ENCODE measurements at regions not wholly inside any gene's neighbourhood (a gene's known extent, or its start where the extent isn't known, plus 50 kb on each side); places are given as distances from the start of the nearest gene placed in this dataset.

- Histone ChIP-seq H3K27ac (ENCODE audit: low read depth, low read length) (no peak overlapping the region), H4K20me1 (ENCODE audit: control insufficient read depth, insufficient read depth, low read depth, low read length) (no peaks in the 10 kb centered on the region), H3K9me2 (replicated peaks; ENCODE audit: control insufficient read depth, low read length) (no peaks in the 10 kb centered on the region), H3F3A (ENCODE audit: control insufficient read depth, insufficient read depth) (no peaks in the 10 kb centered on the region), H3K4me1 (ENCODE audit: control insufficient read depth, low read length) (no peaks in the 10 kb centered on the region), H3K4me2 (ENCODE audit: low read length) (no peak overlapping the region), H3K9me3 (ENCODE audit: control insufficient read depth, insufficient read depth, low read length) (no peaks in the 10 kb centered on the region), H3K4me3 (ENCODE audit: low read length) (no peak overlapping the region), H3K27me3 (ENCODE audit: control insufficient read depth, low read length) (peaks cover 11% of the 10 kb centered on the region), H3K36me3 (ENCODE audit: control insufficient read depth, low read length) (no peaks in the 10 kb centered on the region), H3K79me2 (ENCODE audit: control insufficient read depth, low read length) (no peaks in the 10 kb centered on the region)
- TF ChIP-seq EZH2phosphoT487 (IDR thresholded peaks at IDR 0.05; ENCODE audit: borderline replicate concordance, low read length), result no peak
Observed at GRCh38 chr4:144355811-144356757, 215.6 kb upstream of the GYPA start.

- H3K79me2 ChIP-seq (ENCODE audit: control insufficient read depth, low read length), result no peaks in the 10 kb centered on the region
- H3K4me1 ChIP-seq (ENCODE audit: control insufficient read depth, low read length), result no peaks in the 10 kb centered on the region
- no peak overlapping the region for H3K27ac ChIP-seq (ENCODE audit: low read depth, low read length)
- peaks cover 11% of the 10 kb centered on the region for H3K27me3 ChIP-seq (ENCODE audit: control insufficient read depth, low read length)
- H4K20me1 ChIP-seq (ENCODE audit: control insufficient read depth, insufficient read depth, low read depth, low read length), result no peaks in the 10 kb centered on the region
- H3K9me3 ChIP-seq (ENCODE audit: control insufficient read depth, insufficient read depth, low read length), result no peaks in the 10 kb centered on the region
- no peaks in the 10 kb centered on the region for H3K36me3 ChIP-seq (ENCODE audit: control insufficient read depth, low read length)
- TF ChIP-seq EZH2phosphoT487 (IDR thresholded peaks at IDR 0.05; ENCODE audit: borderline replicate concordance, low read length) (no peak), CTCF (IDR thresholded peaks at IDR 0.05; ENCODE audit: low read depth, low read length, poor library complexity, severe bottlenecking) (no peak)
- no peak overlapping the region for H3K4me2 ChIP-seq (ENCODE audit: low read length)
- H3K4me3 ChIP-seq (ENCODE audit: low read length), result no peak overlapping the region
- no peaks in the 10 kb centered on the region for H3K9me2 ChIP-seq (replicated peaks; ENCODE audit: control insufficient read depth, low read length)
- H3F3A ChIP-seq (ENCODE audit: control insufficient read depth, insufficient read depth), result no peaks in the 10 kb centered on the region
Observed at GRCh38 chr4:144356941-144357381, 216.4 kb upstream of the GYPA start.

- H4K20me1 ChIP-seq (ENCODE audit: control insufficient read depth, insufficient read depth, low read depth, low read length), result no peaks in the 10 kb centered on the region
- H3K4me1 ChIP-seq (ENCODE audit: control insufficient read depth, low read length), result no peaks in the 10 kb centered on the region
- no peaks in the 10 kb centered on the region for H3K79me2 ChIP-seq (ENCODE audit: control insufficient read depth, low read length)
- no peak overlapping the region for H3K27ac ChIP-seq (ENCODE audit: low read depth, low read length)
- H3K4me2 ChIP-seq (ENCODE audit: low read length), result no peak overlapping the region
- no peaks in the 10 kb centered on the region for H3K9me3 ChIP-seq (ENCODE audit: control insufficient read depth, insufficient read depth, low read length)
- H3K27me3 ChIP-seq (ENCODE audit: control insufficient read depth, low read length), result peaks cover 11% of the 10 kb centered on the region
- no peaks in the 10 kb centered on the region for H3F3A ChIP-seq (ENCODE audit: control insufficient read depth, insufficient read depth)
- TF ChIP-seq EZH2phosphoT487 (IDR thresholded peaks at IDR 0.05; ENCODE audit: borderline replicate concordance, low read length) (no peak), CTCF (IDR thresholded peaks at IDR 0.05; ENCODE audit: low read depth, low read length, poor library complexity, severe bottlenecking) (no peak)
- H3K9me2 ChIP-seq (replicated peaks; ENCODE audit: control insufficient read depth, low read length), result no peaks in the 10 kb centered on the region
- no peak overlapping the region for H3K4me3 ChIP-seq (ENCODE audit: low read length)
- H3K36me3 ChIP-seq (ENCODE audit: control insufficient read depth, low read length), result no peaks in the 10 kb centered on the region
Observed at GRCh38 chr4:144357975-144358374, 217.5 kb upstream of the GYPA start.

GRCh38 chr4:144360146-144360793 lies 219.8 kb upstream of the GYPA start:
- Histone ChIP-seq H3K79me2 (ENCODE audit: control insufficient read depth, low read length) (no peaks in the 10 kb centered on the region), H3K27me3 (ENCODE audit: control insufficient read depth, low read length) (peaks cover 11% of the 10 kb centered on the region), H3K36me3 (ENCODE audit: control insufficient read depth, low read length) (no peaks in the 10 kb centered on the region), H3F3A (ENCODE audit: control insufficient read depth, insufficient read depth) (no peaks in the 10 kb centered on the region), H3K4me1 (ENCODE audit: control insufficient read depth, low read length) (no peaks in the 10 kb centered on the region), H3K4me2 (ENCODE audit: low read length) (no peak overlapping the region), H3K27ac (ENCODE audit: low read depth, low read length) (no peak overlapping the region), H4K20me1 (ENCODE audit: control insufficient read depth, insufficient read depth, low read depth, low read length) (no peaks in the 10 kb centered on the region), H3K4me3 (ENCODE audit: low read length) (no peak overlapping the region), H3K9me3 (ENCODE audit: control insufficient read depth, insufficient read depth, low read length) (no peaks in the 10 kb centered on the region), H3K9me2 (replicated peaks; ENCODE audit: control insufficient read depth, low read length) (no peaks in the 10 kb centered on the region)
- TF ChIP-seq EZH2phosphoT487 (IDR thresholded peaks at IDR 0.05; ENCODE audit: borderline replicate concordance, low read length) (no peak), CTCF (IDR thresholded peaks at IDR 0.05; ENCODE audit: low read depth, low read length, poor library complexity, severe bottlenecking) (no peak)

All from DOHH2 (cell line).